Vagina (tissue), 2 donors: ENCODE measurements at regions not wholly inside any gene's neighbourhood (a gene's known extent, or its start where the extent isn't known, plus 50 kb on each side); places are given as distances from the start of the nearest gene placed in this dataset.

ENCODE experiments used
- POLR2A ChIP-seq, 2 donors: fragments of 450-650 bp; IDR thresholded peaks; one replicate each; pipeline ENCODE4 v1.6.1; 2017; ENCODE audit warnings: antibody characterized with exemption in 2 of 2, mild to moderate bottlenecking in 2 of 2, moderate library complexity in 2 of 2
- POLR2AphosphoS5 ChIP-seq, 2 donors: sonication (generic); formaldehyde crosslinking; IDR thresholded peaks; one replicate each; pipeline ENCODE4 v1.9.0; 2017; ENCODE audit warnings: antibody characterized with exemption in 2 of 2, mild to moderate bottlenecking in 2 of 2, low read depth in 1 of 2; ENCODE audit not compliant: insufficient read depth in 1 of 2
- TF ChIP-seq, protein P1 (sequence below), 3 experiments: fragments of 450-650 bp in 2 of 3; fragments of 200-600 bp in 1 of 3; sonication (generic) in 1 of 3; IDR thresholded peaks; one replicate each; pipeline ENCODE4 v1.5.1; 2017 to 2019; ENCODE audit warnings: antibody characterized with exemption in 3 of 3, mild to moderate bottlenecking in 2 of 3, moderate library complexity in 2 of 3

DNA sequence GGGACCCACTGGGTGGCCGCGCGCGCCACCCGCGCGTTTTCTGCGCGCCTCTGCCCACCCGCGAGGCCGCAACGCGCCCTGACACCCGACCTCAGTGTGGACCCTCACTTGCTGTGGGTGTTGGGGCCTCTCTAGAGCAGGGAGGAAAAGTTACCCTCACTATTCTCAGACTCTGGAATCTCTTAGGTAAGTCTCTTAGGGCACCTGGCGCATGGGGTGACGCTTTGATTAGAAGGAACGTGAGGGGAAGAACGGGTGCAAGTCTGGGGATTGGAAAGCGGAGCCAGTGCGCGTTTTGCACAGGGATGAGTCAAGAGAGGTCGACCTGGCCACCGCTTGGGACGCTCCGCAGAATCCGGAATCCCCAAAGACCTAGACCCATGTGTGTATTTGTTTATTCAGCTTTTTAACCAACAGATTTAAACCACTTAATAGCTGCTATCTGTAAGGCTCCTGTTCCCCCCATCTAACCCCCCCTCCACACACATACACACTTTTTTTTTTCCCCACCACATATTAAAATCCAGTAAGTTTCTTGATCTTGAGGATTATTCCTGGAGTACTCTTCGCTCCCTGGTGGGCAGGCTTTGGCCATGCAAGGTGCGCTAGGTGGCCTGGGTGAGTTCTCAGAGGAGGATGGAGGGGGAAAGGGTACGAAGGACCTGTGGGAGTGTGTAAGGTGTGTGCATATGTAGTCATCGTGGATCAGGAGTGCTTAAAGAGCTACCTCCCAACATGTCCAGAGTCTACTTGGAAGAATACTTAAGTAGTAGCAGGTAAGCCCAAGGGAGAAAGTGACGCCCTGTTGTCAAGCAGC lies 169.1 kb upstream of the PPP1R3A start:
- TF ChIP-seq, protein P1, sequence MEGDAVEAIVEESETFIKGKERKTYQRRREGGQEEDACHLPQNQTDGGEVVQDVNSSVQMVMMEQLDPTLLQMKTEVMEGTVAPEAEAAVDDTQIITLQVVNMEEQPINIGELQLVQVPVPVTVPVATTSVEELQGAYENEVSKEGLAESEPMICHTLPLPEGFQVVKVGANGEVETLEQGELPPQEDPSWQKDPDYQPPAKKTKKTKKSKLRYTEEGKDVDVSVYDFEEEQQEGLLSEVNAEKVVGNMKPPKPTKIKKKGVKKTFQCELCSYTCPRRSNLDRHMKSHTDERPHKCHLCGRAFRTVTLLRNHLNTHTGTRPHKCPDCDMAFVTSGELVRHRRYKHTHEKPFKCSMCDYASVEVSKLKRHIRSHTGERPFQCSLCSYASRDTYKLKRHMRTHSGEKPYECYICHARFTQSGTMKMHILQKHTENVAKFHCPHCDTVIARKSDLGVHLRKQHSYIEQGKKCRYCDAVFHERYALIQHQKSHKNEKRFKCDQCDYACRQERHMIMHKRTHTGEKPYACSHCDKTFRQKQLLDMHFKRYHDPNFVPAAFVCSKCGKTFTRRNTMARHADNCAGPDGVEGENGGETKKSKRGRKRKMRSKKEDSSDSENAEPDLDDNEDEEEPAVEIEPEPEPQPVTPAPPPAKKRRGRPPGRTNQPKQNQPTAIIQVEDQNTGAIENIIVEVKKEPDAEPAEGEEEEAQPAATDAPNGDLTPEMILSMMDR (IDR thresholded peaks at IDR 0.05): no peak
- TF ChIP-seq POLR2A (IDR thresholded peaks at IDR 0.05) (no peak), POLR2AphosphoS5 (IDR thresholded peaks at IDR 0.05; ENCODE audit: insufficient read depth in 1 of 2, low read depth in 1 of 2) (no peak)
